Astrocyte (in vitro differentiated cells and primary cell): ENCODE measurements at regions not wholly inside any gene's neighbourhood (a gene's known extent, or its start where the extent isn't known, plus 50 kb on each side); places are given as distances from the start of the nearest gene placed in this dataset.

Experiments
- DNase-seq: peaks from one replicate; pipeline ENCODE4 v3.0.0-alpha.2; 2010; ENCODE audit warnings: low read depth
- FAIRE-seq: peaks from 2 replicates; lab custom pipeline; 2011; peaks lifted over from hg19 to GRCh38; lab: Jason Lieb, UNC
- H2AFZ ChIP-seq: 2 replicates; pipeline ENCODE4 v1.6.0; 2012; ENCODE audit warnings: low read depth, low read length, inconsistent platforms
- H3K27ac ChIP-seq: 2 replicates; pipeline ENCODE4 v1.5.1; 2011; ENCODE audit warnings: low read depth, low read length, inconsistent platforms
- H3K27me3 ChIP-seq: 2 replicates; pipeline ENCODE4 v1.6.0; 2011; ENCODE audit warnings: low read length, inconsistent platforms; ENCODE audit not compliant: insufficient read depth
- H3K36me3 ChIP-seq: 2 replicates; pipeline ENCODE4 v1.5.1; 2011; ENCODE audit warnings: low read length, inconsistent platforms; ENCODE audit not compliant: insufficient read depth
- H3K4me1 ChIP-seq: 2 replicates; pipeline ENCODE4 v1.5.1; 2011; ENCODE audit warnings: low read length, inconsistent platforms; ENCODE audit not compliant: insufficient read depth
- H3K4me2 ChIP-seq: 2 replicates; pipeline ENCODE4 v1.6.0; 2012; ENCODE audit warnings: low read length, inconsistent platforms
- H3K4me3 ChIP-seq: 2 replicates; pipeline ENCODE4 v1.5.1; 2011; ENCODE audit warnings: low read depth, mild to moderate bottlenecking, low read length, inconsistent platforms; ENCODE audit not compliant: insufficient read depth
- H3K79me2 ChIP-seq: 2 replicates; pipeline ENCODE4 v1.6.0; 2012; ENCODE audit warnings: mild to moderate bottlenecking, low read length, inconsistent platforms; ENCODE audit not compliant: insufficient read depth
- H3K9ac ChIP-seq: 2 replicates; pipeline ENCODE4 v1.6.0; 2012; ENCODE audit warnings: mild to moderate bottlenecking, low read length, inconsistent platforms
- H3K9me3 ChIP-seq: 2 replicates; pipeline ENCODE4 v1.5.1; 2012; ENCODE audit warnings: low read depth, mild to moderate bottlenecking, low read length, inconsistent platforms; ENCODE audit not compliant: insufficient read depth
- H4K20me1 ChIP-seq: 2 replicates; pipeline ENCODE4 v1.6.0; 2012; ENCODE audit warnings: low read length, inconsistent platforms; ENCODE audit not compliant: insufficient read depth
- H3K27ac Mint-ChIP-seq: one replicate; pipeline ENCODE4 v1.8.0; 2021; ENCODE audit warnings: mild to moderate bottlenecking, mixed read lengths; ENCODE audit not compliant: unreplicated experiment
- H3K27me3 Mint-ChIP-seq: one replicate; pipeline ENCODE4 v1.8.0; 2021; ENCODE audit warnings: low read depth, mixed read lengths; ENCODE audit not compliant: unreplicated experiment
- H3K36me3 Mint-ChIP-seq: one replicate; pipeline ENCODE4 v1.8.0; 2021; ENCODE audit warnings: low read depth, mixed read lengths; ENCODE audit not compliant: unreplicated experiment
- H3K4me1 Mint-ChIP-seq: one replicate; pipeline ENCODE4 v1.8.0; 2021; ENCODE audit warnings: low read depth, mixed read lengths; ENCODE audit not compliant: unreplicated experiment
- H3K4me3 Mint-ChIP-seq: one replicate; pipeline ENCODE4 v1.8.0; 2021; ENCODE audit warnings: mild to moderate bottlenecking, moderate library complexity, mixed read lengths; ENCODE audit not compliant: unreplicated experiment
- H3K9me3 Mint-ChIP-seq: one replicate; pipeline ENCODE4 v1.8.0; 2021; ENCODE audit warnings: mild to moderate bottlenecking, mixed read lengths; ENCODE audit not compliant: unreplicated experiment
- EZH2 ChIP-seq: IDR thresholded peaks from 2 replicates; pipeline ENCODE4 v1.6.1; 2012; ENCODE audit warnings: mild to moderate bottlenecking, low read length, inconsistent platforms; ENCODE audit not compliant: insufficient read depth
- TF ChIP-seq, protein P1 (sequence below): IDR thresholded peaks from 2 replicates; pipeline ENCODE4 v1.5.1; 2011; ENCODE audit warnings: low read depth, mild to moderate bottlenecking, inconsistent platforms, low read length, moderate library complexity; ENCODE audit not compliant: insufficient read depth

GRCh38 chr3:187594272-187594671 is 75.9 kb downstream of the SST start:
- no peaks in the 10 kb centered on the region for H3K9me3 Mint-ChIP-seq
- Histone ChIP-seq H3K27ac (no peak overlapping the region), H2AFZ (no peak overlapping the region)

GRCh38 chr3:187593451-187593850 is 76.7 kb downstream of the SST start:
- H3K4me2 ChIP-seq = no peak overlapping the region
- no peak for DNase-seq
- no peak overlapping the region for H3K4me3 Mint-ChIP-seq

More at GRCh38 chr3:187594272-187594671, 75.9 kb downstream of the SST start:
- Mint-ChIP-seq H3K4me3 (no peak overlapping the region), H3K27me3 (peaks cover 9% of the 10 kb centered on the region), H3K27ac (no peak overlapping the region), H3K4me1 (peaks cover 3% of the 10 kb centered on the region), H3K36me3 (no peaks in the 10 kb centered on the region)
- FAIRE-seq = no peak
- H3K27me3 ChIP-seq = no peaks in the 10 kb centered on the region
- no peaks in the 10 kb centered on the region for H4K20me1 ChIP-seq
- H3K36me3 ChIP-seq = no peaks in the 10 kb centered on the region
- H3K4me2 ChIP-seq = no peak overlapping the region
- DNase-seq = no peak
- no peak overlapping the region for H3K4me3 ChIP-seq
- TF ChIP-seq EZH2 = no peak
- TF ChIP-seq, protein P1, sequence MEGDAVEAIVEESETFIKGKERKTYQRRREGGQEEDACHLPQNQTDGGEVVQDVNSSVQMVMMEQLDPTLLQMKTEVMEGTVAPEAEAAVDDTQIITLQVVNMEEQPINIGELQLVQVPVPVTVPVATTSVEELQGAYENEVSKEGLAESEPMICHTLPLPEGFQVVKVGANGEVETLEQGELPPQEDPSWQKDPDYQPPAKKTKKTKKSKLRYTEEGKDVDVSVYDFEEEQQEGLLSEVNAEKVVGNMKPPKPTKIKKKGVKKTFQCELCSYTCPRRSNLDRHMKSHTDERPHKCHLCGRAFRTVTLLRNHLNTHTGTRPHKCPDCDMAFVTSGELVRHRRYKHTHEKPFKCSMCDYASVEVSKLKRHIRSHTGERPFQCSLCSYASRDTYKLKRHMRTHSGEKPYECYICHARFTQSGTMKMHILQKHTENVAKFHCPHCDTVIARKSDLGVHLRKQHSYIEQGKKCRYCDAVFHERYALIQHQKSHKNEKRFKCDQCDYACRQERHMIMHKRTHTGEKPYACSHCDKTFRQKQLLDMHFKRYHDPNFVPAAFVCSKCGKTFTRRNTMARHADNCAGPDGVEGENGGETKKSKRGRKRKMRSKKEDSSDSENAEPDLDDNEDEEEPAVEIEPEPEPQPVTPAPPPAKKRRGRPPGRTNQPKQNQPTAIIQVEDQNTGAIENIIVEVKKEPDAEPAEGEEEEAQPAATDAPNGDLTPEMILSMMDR = no peak
- no peaks in the 10 kb centered on the region for H3K4me1 ChIP-seq
- H3K9ac ChIP-seq = no peak overlapping the region
- no peaks in the 10 kb centered on the region for H3K79me2 ChIP-seq
- H3K9me3 ChIP-seq = no peaks in the 10 kb centered on the region

More at GRCh38 chr3:187593451-187593850, 76.7 kb downstream of the SST start:
- no peaks in the 10 kb centered on the region for H3K4me1 ChIP-seq
- Mint-ChIP-seq H3K9me3 (no peaks in the 10 kb centered on the region), H3K4me1 (peaks cover 3% of the 10 kb centered on the region), H3K27me3 (peaks cover 9% of the 10 kb centered on the region), H3K27ac (no peak overlapping the region), H3K36me3 (no peaks in the 10 kb centered on the region)
- no peak overlapping the region for H3K4me3 ChIP-seq
- no peak for TF ChIP-seq EZH2
- TF ChIP-seq, protein P1 = no peak
- FAIRE-seq = no peak
- H3K79me2 ChIP-seq = no peaks in the 10 kb centered on the region
- H3K27ac ChIP-seq = no peak overlapping the region
- no peaks in the 10 kb centered on the region for H3K36me3 ChIP-seq
- no peak overlapping the region for H2AFZ ChIP-seq
- no peaks in the 10 kb centered on the region for H3K9me3 ChIP-seq
- H3K27me3 ChIP-seq = no peaks in the 10 kb centered on the region
- no peaks in the 10 kb centered on the region for H4K20me1 ChIP-seq
- no peak overlapping the region for H3K9ac ChIP-seq
